Pulmonary artery endothelial cell (primary cell): ENCODE measurements at regions not wholly inside any gene's neighbourhood (a gene's known extent, or its start where the extent isn't known, plus 50 kb on each side); places are given as distances from the start of the nearest gene placed in this dataset.
"Not testable (repeated sequence)": the region's sequence is repeated elsewhere in the genome, so short reads cannot be mapped to it uniquely, and the experiment has no call there.

Experiments used
- DNase-seq: peaks from one replicate; pipeline ENCODE4 v3.0.0-alpha.2; 2011; ENCODE audit warnings: low read depth, low spot score

DNA sequence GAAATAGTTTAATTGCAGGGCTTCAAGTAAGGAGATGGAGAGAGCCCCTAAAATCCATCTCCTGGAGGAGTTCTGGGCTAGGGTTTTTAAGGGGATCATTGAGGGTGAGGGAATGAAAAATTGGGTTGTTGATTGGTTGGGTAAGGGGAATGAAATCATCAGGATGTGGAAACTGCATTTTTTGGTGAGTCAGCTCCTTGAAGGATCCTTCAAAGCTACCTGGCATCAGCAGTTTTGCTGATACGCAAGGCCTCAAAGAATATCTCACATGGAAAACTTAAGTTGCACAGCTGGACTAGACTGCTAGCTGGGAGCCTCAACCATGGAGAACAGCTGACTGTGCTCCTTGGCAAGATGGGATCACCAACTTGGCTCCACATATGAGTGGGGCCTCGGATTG lies 136.7 kb downstream of the FGF10 start:
- no peak for DNase-seq

DNA sequence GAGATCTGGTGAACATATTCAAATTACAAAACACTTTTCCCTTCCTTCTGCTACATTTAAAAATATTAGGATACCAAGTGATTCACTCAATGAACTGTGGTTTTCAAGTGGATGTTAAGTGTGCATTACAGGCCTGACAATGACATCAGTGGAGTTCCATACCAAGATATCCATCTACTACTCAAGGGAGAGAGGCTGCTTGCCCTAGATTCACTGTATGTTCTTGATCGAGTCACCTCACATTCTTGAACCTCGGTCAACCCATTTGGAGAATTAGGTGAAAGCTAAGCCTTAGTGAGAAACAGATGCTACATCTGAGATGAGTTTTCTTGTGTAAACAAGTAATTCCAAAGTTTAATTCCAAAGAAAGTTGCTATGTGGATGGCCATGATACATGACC lies 142.2 kb downstream of the FGF10 start:
- no peak for DNase-seq

GRCh38 chr5:44245935-44246334 lies 143.3 kb downstream of the FGF10 start:
- no peak for DNase-seq

- DNase-seq: no peak
These were observed 146.4 kb downstream of the FGF10 start for GRCh38 chr5:44242791-44243190.

- no peak for DNase-seq
These were observed 153.2 kb downstream of the FGF10 start for GRCh38 chr5:44236040-44236439.

- no peak for DNase-seq
These were observed 155.5 kb downstream of the FGF10 start for GRCh38 chr5:44233691-44234090.

GRCh38 chr5:44225231-44226160 lies 163.7 kb downstream of the FGF10 start:
- no peak for DNase-seq

DNA sequence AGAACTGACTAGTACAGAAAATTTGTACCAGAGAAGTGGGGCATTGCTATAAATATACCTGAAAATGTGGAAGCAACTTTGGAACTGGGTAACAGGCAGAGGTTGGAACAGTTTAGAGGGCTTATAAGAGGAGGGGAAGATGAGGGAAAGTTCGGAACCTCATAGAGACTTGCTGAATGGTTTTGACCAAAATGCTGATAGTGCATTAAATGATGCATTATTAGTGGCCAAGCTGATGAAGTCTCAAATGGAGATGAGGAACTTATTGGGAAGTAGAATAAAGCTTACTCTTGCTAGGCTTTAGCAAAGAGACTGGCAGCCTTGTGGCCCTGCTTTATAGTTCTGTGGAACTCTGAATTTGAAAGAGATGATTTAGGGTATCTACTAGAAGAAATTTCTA lies 189.8 kb downstream of the FGF10 start:
- no peak for DNase-seq

DNA sequence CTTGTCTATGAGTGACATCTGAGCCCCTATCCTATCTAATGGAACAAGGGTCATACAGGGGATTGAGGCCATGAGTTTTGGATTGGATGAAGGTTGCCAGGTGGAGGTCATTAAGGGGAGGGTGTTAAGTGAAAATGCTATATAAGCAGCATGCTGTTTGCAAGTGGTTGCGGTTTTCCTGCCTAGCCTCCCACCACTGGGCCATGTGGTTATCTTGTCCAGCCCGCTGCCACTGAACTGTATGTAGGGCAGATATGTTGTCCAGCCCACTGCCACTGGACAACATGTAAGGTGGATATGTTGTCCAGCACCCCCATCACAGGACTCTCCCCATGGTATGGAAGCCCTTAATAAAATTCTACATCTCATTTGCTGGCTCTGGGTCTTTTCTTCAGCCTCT lies 200.0 kb downstream of the FGF10 start:
- DNase-seq: no peak

- no peak for DNase-seq
These were observed 201.2 kb downstream of the FGF10 start for GRCh38 chr5:44187973-44188372.

DNA sequence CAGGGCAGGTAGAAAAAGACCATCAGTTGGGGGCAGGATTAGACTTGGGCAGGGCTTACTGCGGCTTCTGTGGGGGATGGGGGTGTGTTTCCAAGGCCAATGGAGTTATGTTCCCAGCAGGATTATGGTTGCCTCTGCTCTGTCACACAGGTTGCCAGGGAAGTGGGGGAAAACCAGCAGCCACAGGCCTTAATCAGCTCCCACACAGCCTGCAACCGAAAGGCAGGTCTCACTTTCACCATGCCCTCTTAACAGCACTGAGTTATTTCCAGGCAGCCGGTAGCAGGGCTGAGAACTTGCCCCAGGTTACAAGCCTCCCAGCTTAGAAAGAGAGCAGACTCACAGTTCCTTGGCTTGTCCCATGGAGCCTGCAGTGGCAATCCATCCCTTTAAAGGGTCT lies 205.5 kb downstream of the FGF10 start:
- DNase-seq: no peak

- DNase-seq: no peak
These were observed 205.9 kb downstream of the FGF10 start for GRCh38 chr5:44183312-44183711.

- no peak for DNase-seq
These were observed 210.8 kb downstream of the FGF10 start for GRCh38 chr5:44178414-44178813.

- DNase-seq: no peak
These were observed 221.7 kb downstream of the FGF10 start for GRCh38 chr5:44167540-44167939.

DNA sequence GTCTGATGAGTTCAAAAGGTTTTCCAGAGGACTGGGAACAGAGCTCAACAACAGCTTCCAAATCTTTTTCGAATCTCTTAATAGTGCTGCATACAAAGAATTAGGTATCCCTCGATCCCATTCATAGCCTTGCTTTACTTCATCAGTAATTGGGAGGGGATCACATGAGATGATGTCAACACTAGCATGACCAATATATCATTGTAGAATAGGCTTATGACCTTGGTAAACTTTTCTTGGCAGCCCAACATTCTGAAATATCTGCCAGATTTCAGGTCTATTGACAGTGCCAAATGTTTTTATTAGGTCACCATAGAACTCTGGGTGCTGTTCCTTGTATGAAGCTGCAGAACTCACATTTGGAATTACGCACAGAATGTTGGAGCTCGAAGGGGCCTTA lies 228.9 kb downstream of the FGF10 start:
- no peak for DNase-seq

- DNase-seq: no peak
These were observed 239.0 kb downstream of the FGF10 start for GRCh38 chr5:44150075-44150723.

- DNase-seq: not testable (repeated sequence)
These were observed 271.3 kb downstream of the FGF10 start for GRCh38 chr5:44117947-44118346.

- not testable (repeated sequence) for DNase-seq
These were observed 281.0 kb downstream of the FGF10 start for GRCh38 chr5:44108232-44108631.

DNA sequence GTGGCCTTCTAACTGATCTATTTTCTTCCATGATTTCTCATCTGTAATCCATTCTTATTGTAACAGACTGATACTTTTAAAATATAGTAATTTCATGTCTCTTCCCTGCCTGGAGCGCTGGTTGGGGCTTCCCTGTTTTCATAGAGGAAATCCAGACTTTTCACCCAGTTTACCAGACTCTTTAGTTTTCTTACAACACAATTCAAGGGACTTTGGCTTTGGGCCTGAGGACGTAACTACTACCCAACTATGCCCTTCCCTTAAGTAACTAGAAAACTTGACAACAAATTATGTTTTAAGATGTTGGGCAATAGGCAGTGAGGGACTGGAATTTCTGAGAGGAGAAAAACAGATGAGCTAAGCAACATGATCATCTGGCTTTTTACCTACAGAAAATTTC lies 289.6 kb downstream of the FGF10 start:
- DNase-seq: no peak

GRCh38 chr5:44089424-44090144 lies 299.6 kb downstream of the FGF10 start:
- DNase-seq: no peak

DNA sequence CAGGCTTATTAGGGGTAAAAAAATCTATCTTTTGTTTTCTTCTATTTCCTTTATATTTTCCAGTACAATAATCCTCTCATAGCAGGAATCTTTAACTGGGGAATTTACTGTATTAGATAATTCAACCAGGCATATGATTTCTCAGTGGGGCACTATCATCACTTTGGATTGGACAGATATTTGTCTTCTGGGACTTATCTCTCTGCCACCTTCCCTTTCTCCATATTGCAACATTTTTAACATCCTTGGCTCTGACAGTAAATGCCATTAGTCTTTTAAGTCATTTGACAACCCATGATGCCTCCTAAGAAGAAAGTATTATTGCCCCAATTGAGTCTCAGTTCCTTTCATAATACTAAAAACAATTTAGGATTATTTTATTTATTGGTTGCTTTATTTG lies 304.1 kb downstream of the FGF10 start:
- DNase-seq: no peak

DNA sequence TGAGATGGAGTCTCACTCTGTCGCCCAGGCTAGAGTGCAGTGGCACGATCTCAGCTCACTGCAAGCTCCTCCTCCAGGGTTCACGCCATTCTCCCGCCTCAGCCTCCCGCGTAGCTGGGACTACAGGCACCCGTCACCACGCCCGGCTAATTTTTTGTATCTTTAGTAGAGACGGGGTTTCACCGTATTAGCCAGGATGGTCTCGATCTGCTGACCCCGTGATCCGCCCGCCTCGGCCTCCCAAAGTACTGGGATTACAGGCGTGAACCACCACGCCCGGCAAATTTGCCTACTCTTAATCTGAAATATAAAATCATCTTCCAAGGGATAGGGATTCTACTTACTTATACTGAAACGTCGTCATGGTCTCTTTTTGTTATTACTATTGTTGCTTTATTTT lies 314.7 kb downstream of the FGF10 start:
- not testable (repeated sequence) for DNase-seq
